Motor neuron (in vitro differentiated cells): ENCODE measurements at regions not wholly inside any gene's neighbourhood (a gene's known extent, or its start where the extent isn't known, plus 50 kb on each side); places are given as distances from the start of the nearest gene placed in this dataset.
"Not testable (repeated sequence)": the region's sequence is repeated elsewhere in the genome, so short reads cannot be mapped to it uniquely, and the experiment has no call there.

Source experiments
- ATAC-seq, 8 experiments: fragments of 200-7000 bp; cut with Tn5 transposase; replicated peaks in 6 of 8; 2 replicates each; pipeline ENCODE4 v1.8.0; 2021; ENCODE audit warnings: mild to moderate bottlenecking in 8 of 8, moderate library complexity in 8 of 8
- H3K27ac ChIP-seq, 2 donors: fragments of 250-450 bp; sonication (Bioruptor Pico); 2 replicates each; pipeline ENCODE4 v1.9.0; 2021; ENCODE audit warnings: antibody characterized with exemption in 2 of 2, mild to moderate bottlenecking in 2 of 2, moderate library complexity in 1 of 2
- H3K4me1 ChIP-seq, 2 donors: fragments of 250-450 bp; sonication (Bioruptor Pico); replicated peaks in 1 of 2; 2 replicates each; pipeline ENCODE4 v1.6.1; 2021; ENCODE audit warnings: antibody characterized with exemption in 2 of 2, mild to moderate bottlenecking in 2 of 2, moderate library complexity in 1 of 2
- H3K4me3 ChIP-seq, 5 donors: fragments of 250-450 bp; sonication (Bioruptor Pico); 2 replicates each; pipeline ENCODE4 v1.9.0; 2021; ENCODE audit warnings: antibody characterized with exemption in 5 of 5, mild to moderate bottlenecking in 5 of 5, moderate library complexity in 4 of 5
- WGBS, 10 experiments: fragments of 450-650 bp; shearing (Covaris generic); methylation state at CpG; one replicate each; pipeline ENCODE4 v1.0.0; 2022; 5-methylcytosine and 5-hydroxymethylcytosine counted together
- in situ Hi-C, 9 experiments: fragments of 400-800 bp; cut with MboI; loops; one replicate each; pipeline ENCODE4 v1.15.0; 2021; ENCODE audit warnings: low sequenced_read_pairs in 9 of 9, low pct_unique_long_range_greater_than_20kb in 2 of 9; ENCODE audit not compliant: unreplicated experiment in 9 of 9

DNA sequence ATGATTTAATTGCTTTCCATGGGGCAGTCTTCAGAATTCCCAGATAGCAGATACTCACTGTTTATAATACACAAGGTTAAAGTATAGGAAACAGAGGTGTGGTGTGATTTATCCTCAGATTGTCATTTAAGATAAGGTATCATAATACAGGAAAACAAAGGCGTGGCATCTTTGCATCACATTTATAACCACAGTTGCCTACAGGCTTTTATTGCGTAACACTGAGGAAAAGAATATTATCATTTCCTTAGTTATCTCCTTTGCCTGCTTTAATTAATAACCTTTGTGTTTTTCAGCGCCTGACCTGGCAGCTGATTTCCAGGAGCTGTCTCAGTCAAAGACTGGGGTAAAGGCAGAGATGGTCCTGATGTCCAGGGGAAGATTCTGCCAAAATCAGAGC is 68.8 kb downstream of the SSX7 start:
- in situ Hi-C loops: no loop called here

DNA sequence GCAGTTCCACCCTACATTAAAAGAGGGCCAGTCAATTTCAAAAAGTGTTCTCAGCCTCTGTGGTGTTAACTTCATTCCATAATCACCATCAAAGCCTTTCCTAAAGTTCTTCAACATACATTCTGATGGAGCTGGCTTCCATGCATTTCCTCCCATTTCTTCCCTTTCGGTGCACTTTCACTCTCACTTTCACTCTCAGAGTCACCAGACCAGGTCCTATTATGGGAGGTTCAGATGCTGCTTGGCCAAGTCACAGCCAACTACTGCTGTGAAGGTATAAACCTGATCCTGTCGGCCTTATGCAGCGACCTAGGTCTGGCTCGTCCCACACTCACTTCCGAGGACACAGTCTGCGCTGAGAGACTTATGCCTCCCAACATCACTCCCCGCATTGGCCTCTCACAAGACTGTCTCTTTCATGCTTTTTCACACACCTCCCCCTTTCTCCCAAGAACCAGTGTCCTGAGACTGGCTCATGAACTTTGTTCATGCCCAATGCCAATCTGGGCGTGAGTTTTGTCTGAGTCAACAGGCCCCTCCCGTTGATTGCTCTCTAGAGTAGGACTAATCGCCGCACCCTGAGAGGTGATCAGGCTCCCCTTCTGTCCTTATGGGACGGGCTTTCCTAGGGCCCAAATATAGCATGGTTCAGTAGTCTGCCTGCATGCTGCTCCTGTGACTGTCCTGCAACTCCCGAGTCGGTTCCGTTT is 60.8 kb upstream of the XAGE1B start:
- no peak overlapping the region for H3K4me3 ChIP-seq
- 56 to 96% (median 70%) methylated on average over 1 to 12 of the region's 15 CpGs; no CpG with 5 or more reads in 6 of the 10 experiments for WGBS, 10 experiments
- H3K4me1 ChIP-seq: no peaks in the 10 kb centered on the region
- in situ Hi-C loops: no loop called here
- no peak for ATAC-seq
- H3K27ac ChIP-seq: no peak overlapping the region

More for the DNA sequence above, 68.8 kb downstream of the SSX7 start:
- WGBS, 10 experiments: 20 to 83% (median 80%) methylated on average over 1 to 3 of the region's 3 CpGs; no CpG with 5 or more reads in 5 of the 10 experiments
- H3K4me1 ChIP-seq: no peaks in the 10 kb centered on the region
- no peak overlapping the region for H3K27ac ChIP-seq
- ATAC-seq: peak in 2 of 8 experiments; percentile 17 to 56
- H3K4me3 ChIP-seq: no peak overlapping the region

DNA sequence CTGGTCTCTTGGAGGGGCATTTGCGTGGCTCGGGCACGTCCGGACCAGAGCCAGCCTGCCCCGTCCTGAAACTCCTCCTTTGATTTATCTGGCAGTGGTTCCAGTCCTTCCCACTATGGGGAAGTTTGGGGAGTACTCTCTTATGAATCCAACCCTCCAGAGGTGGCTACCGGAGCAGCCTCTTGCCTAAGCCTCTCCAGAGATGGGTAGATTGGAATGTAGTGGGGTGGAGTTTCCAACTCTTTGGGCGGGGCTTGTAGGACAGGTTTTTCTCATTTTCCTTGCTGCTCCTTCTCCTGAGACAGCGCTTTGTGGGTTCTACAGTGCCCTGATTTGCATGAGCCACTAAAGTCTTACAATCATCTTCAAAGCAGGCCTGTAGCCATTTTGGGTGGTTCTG is 60.1 kb upstream of the XAGE1B start:
- Histone ChIP-seq H3K4me3 (no peak overlapping the region), H3K4me1 (no peaks in the 10 kb centered on the region), H3K27ac (no peak overlapping the region)
- in situ Hi-C loops: no loop called here
- ATAC-seq: no peak
- 20 to 60% methylated on average over 1 of the region's 8 CpGs; no CpG with 5 or more reads in 8 of the 10 experiments for WGBS, 10 experiments

DNA sequence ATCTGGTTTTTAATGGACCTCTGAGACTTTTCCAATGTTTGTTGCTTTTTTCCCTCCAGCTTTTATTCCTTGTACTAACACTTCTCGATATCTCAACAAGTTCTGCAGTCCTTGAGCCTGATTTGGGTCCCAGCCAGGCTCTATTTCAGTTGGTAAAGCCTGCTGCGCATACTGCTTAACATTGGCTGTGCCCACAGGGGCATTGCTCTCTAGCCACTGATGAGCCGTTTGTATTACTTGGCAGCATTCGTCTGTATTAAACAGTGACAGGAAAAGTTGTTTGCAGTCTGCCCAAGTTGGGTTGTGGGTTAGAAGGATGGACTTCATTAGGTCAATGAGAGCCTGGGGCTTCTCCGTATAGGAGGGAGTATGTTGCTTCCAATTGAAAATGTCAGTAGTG is 59.6 kb upstream of the XAGE1B start:
- no peaks in the 10 kb centered on the region for H3K4me1 ChIP-seq
- no peak for ATAC-seq
- WGBS, 10 experiments: 48 to 81% (median 60%) methylated on average over 2 to 5 of the region's 5 CpGs; no CpG with 5 or more reads in 6 of the 10 experiments
- in situ Hi-C loops: no loop called here
- no peak overlapping the region for H3K4me3 ChIP-seq
- H3K27ac ChIP-seq: no peak overlapping the region

DNA sequence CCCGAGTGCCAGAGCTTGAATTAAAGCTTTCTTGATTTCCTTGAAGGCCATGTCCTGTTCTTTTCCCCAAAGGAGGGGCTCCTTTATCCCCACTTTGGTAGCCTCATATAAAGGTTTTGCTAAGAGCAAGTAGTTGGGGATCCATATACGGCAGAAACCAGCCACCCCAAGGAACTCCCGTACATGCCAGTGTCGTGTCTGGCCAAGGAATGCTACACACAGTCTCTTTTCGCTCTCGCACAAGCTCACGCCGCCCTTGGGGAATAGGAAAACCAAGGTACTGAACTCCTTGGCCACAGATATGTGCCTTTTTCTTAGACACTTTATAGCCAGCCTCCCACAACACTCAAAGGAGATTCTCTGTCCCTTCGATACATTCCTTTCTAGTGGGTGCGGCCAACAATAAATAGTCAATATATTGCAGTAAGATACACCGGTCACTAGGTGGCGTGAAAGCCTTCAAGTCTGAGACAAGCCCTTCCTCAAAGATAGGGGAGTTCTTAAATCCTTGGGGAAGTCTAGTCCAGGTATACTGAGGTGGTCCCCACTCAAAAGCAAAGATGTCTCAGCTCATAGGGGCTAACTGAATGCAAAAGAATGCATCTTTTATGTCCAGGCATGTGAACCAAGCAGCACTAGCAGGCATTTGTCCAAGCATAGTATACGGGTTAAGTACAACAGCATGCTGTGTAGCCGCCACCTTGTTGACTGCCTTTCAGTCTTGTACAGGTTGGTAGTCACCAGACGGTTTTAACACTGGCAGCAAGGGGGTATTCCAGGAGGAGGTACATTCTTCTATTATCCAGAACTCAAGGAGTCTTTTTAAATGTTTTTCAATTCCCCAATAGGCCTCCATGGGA is 57.8 kb upstream of the XAGE1B start:
- H3K4me1 ChIP-seq: no peaks in the 10 kb centered on the region
- H3K27ac ChIP-seq: no peak overlapping the region
- no peak overlapping the region for H3K4me3 ChIP-seq
- 0 to 90% (median 54%) methylated on average over 1 to 10 of the region's 15 CpGs; no CpG with 5 or more reads in 4 of the 10 experiments for WGBS, 10 experiments
- ATAC-seq: peak in 7 of 8 experiments; percentile 42 to 82 (median 51)
- in situ Hi-C loops: no loop called here

- WGBS, 10 experiments: 10 to 55% (median 40%) methylated on average over 1 to 6 of the region's 12 CpGs; no CpG with 5 or more reads in 7 of the 10 experiments
- H3K4me1 ChIP-seq, in situ Hi-C loops, H3K4me3 ChIP-seq, H3K27ac ChIP-seq: not testable (repeated sequence)
- peak in 1 of 8 experiments; percentile 3 for ATAC-seq
These were observed 51.3 kb upstream of the XAGE1B start for GRCh38 chrX:52568146-52568545.
